Sigmoid colon (tissue), 6 donors: ENCODE measurements at regions not wholly inside any gene's neighbourhood (a gene's known extent, or its start where the extent isn't known, plus 50 kb on each side); places are given as distances from the start of the nearest gene placed in this dataset.
"Not testable (repeated sequence)": the region's sequence is repeated elsewhere in the genome, so short reads cannot be mapped to it uniquely, and the experiment has no call there.

Source experiments
- DNase-seq: peaks from one replicate; pipeline ENCODE4 v3.0.0-alpha.2; 2019
- H3K27ac ChIP-seq, 4 donors: fragments of 200-600 bp; sonication (generic); one replicate each; pipeline ENCODE4 v1.5.1; 2016 to 2019; ENCODE audit warnings: mild to moderate bottlenecking in 1 of 4
- H3K27me3 ChIP-seq, 3 donors: fragments of 200-600 bp; sonication (generic); one replicate each; pipeline ENCODE4 v1.5.1; 2019; ENCODE audit warnings: mild to moderate bottlenecking in 1 of 3
- H3K36me3 ChIP-seq, 4 donors: fragments of 200-600 bp; sonication (generic); one replicate each; pipeline ENCODE4 v1.5.1; 2016 to 2019
- H3K4me1 ChIP-seq, 4 donors: fragments of 200-600 bp; sonication (generic); one replicate each; pipeline ENCODE4 v1.5.1; 2017 to 2019
- H3K4me3 ChIP-seq, 4 donors: fragments of 200-600 bp; sonication (generic); one replicate each; pipeline ENCODE4 v1.5.1; 2017 to 2019; ENCODE audit warnings: mild to moderate bottlenecking in 2 of 4, moderate library complexity in 1 of 4
- H3K9me3 ChIP-seq, 4 donors: fragments of 200-600 bp in 3 of 4; sonication (generic) in 3 of 4; one replicate each; pipeline versions ENCODE4 v1.5.1 to v1.6.1; 2013 to 2019
- CTCF ChIP-seq, 4 experiments: fragments of 450-650 bp in 3 of 4; fragments of 200-600 bp in 1 of 4; IDR thresholded peaks; one replicate each; pipeline ENCODE4 v1.5.1; 2016 to 2019; ENCODE audit warnings: antibody characterized with exemption in 4 of 4, mild to moderate bottlenecking in 3 of 4, moderate library complexity in 2 of 4
- EP300 ChIP-seq, 4 donors: sonication (generic); formaldehyde crosslinking; IDR thresholded peaks; one replicate each; pipeline ENCODE4 v1.6.1; 2017; ENCODE audit warnings: antibody characterized with exemption in 4 of 4
- POLR2A ChIP-seq, 2 donors: fragments of 450-650 bp; IDR thresholded peaks; one replicate each; pipeline ENCODE4 v1.6.1; 2016; ENCODE audit warnings: antibody characterized with exemption in 2 of 2, mild to moderate bottlenecking in 2 of 2, moderate library complexity in 2 of 2
- POLR2AphosphoS5 ChIP-seq, 4 donors: sonication (generic); formaldehyde crosslinking; IDR thresholded peaks; one replicate each; pipeline ENCODE4 v1.6.1; 2017; ENCODE audit warnings: antibody characterized with exemption in 4 of 4
- WGBS, 2 donors: extraction: QIAGEN DNeasy Blood & Tissue Kit; methylation state at CpG; one replicate each; pipeline ENCODE4 v1.1.7; 2013; 5-methylcytosine and 5-hydroxymethylcytosine counted together
- intact Hi-C: fragments of 100-400 bp; cut with DNase I; formaldehyde crosslinking; loops from one replicate; pipeline ENCODE4 v1.15.1; 2023
- donor health status: healthy with polysubstance abuse.
- donor health status: healthy.

DNA sequence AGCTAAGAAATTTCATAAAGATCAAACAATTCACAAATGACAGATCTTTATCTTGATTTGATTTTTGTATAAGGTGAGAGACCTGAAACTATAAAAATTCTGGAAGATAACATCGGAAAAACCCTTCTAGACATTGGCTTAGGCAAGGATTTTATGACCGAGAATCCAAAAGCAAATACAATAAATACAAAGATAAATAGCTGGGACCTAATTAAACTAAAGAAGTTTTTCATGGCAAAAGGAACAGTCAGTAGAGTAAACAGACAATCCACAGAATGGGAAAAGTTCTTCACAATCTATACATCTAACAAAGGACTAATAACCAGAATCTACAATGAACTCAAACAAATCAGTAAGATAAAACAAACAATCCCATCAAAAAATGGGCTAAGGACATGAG, 116.9 kb upstream of the BCHE start:
- H3K36me3 ChIP-seq: no peaks in the 10 kb centered on the region
- TF ChIP-seq POLR2AphosphoS5 (IDR thresholded peaks at IDR 0.05) (no peak), CTCF (IDR thresholded peaks at IDR 0.05) (no peak), POLR2A (IDR thresholded peaks at IDR 0.05) (no peak), EP300 (IDR thresholded peaks at IDR 0.05) (no peak)
- no peaks in the 10 kb centered on the region for H3K4me1 ChIP-seq
- H3K27me3 ChIP-seq: no peaks in the 10 kb centered on the region
- no peak overlapping the region for H3K4me3 ChIP-seq
- H3K27ac ChIP-seq: no peak overlapping the region
- WGBS, 2 donors: 30 to 72% methylated on average over 2 of the region's 2 CpGs
- intact Hi-C loops: loop anchor here (5.0 kb wide), 1 partner anchor 628 kb away; no protein-coding TSS in a partner anchor
- no peak for DNase-seq
- no peaks in the 10 kb centered on the region for H3K9me3 ChIP-seq

DNA sequence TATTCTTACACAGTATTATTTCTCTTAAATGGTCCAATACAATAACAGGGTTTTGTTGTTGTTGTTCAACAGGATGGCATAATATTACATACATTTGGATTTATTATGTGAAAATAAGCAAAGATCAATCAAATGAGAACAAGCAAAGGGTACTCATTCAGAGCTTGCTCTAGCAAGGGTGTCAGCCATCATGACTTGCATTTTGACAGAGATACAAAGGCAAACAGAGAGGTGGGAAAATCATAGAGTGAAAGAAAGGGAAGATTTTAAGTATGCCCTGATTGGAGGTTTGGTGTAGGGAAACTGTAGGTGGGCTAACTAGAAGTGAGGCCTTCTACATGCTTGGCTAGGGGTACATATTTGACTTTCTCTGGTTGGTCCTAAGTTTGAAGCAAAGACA, 109.1 kb upstream of the BCHE start:
- H3K4me3 ChIP-seq: no peak overlapping the region
- no peaks in the 10 kb centered on the region for H3K4me1 ChIP-seq
- no peak overlapping the region for H3K27ac ChIP-seq
- no peaks in the 10 kb centered on the region for H3K27me3 ChIP-seq
- intact Hi-C loops: no loop called here
- no peaks in the 10 kb centered on the region for H3K36me3 ChIP-seq
- no peaks in the 10 kb centered on the region for H3K9me3 ChIP-seq
- TF ChIP-seq POLR2AphosphoS5 (IDR thresholded peaks at IDR 0.05): no peak
- TF ChIP-seq CTCF (IDR thresholded peaks at IDR 0.05): no peak
- TF ChIP-seq EP300 (IDR thresholded peaks at IDR 0.05): no peak
- no peak for TF ChIP-seq POLR2A (IDR thresholded peaks at IDR 0.05)
- no peak for DNase-seq

GRCh38 chr3:165938986-165939540, 101.8 kb upstream of the BCHE start:
- no peak overlapping the region for H3K4me3 ChIP-seq
- 88 to 90% methylated on average over 1 of the region's 1 CpG for WGBS, 2 donors
- DNase-seq: no peak
- H3K4me1 ChIP-seq: no peaks in the 10 kb centered on the region
- TF ChIP-seq EP300 (IDR thresholded peaks at IDR 0.05): no peak
- no peak for TF ChIP-seq CTCF (IDR thresholded peaks at IDR 0.05)
- no peak for TF ChIP-seq POLR2A (IDR thresholded peaks at IDR 0.05)
- TF ChIP-seq POLR2AphosphoS5 (IDR thresholded peaks at IDR 0.05): no peak
- no peak overlapping the region for H3K27ac ChIP-seq
- no peaks in the 10 kb centered on the region for H3K27me3 ChIP-seq
- intact Hi-C loops: no loop called here
- H3K9me3 ChIP-seq: no peaks in the 10 kb centered on the region
- H3K36me3 ChIP-seq: no peaks in the 10 kb centered on the region

- H3K9me3 ChIP-seq, intact Hi-C loops, H3K27ac ChIP-seq, DNase-seq, H3K4me3 ChIP-seq, H3K4me1 ChIP-seq, H3K36me3 ChIP-seq, H3K27me3 ChIP-seq: not testable (repeated sequence)
- WGBS, 2 donors: 86 to 90% methylated on average over 1 of the region's 1 CpG
Observed at GRCh38 chr3:165936081-165936480, 98.9 kb upstream of the BCHE start.

GRCh38 chr3:165924301-165924791, 87.1 kb upstream of the BCHE start:
- not testable (repeated sequence) for H3K4me1 ChIP-seq
- DNase-seq: peak; percentile 64

GRCh38 chr3:165920984-165921383, 83.8 kb upstream of the BCHE start:
- Histone ChIP-seq H3K4me3 (no peak overlapping the region), H3K9me3 (no peaks in the 10 kb centered on the region), H3K27me3 (no peaks in the 10 kb centered on the region), H3K27ac (no peak overlapping the region), H3K4me1 (no peaks in the 10 kb centered on the region), H3K36me3 (no peaks in the 10 kb centered on the region)
- TF ChIP-seq CTCF (IDR thresholded peaks at IDR 0.05) (no peak), POLR2A (IDR thresholded peaks at IDR 0.05) (no peak), POLR2AphosphoS5 (IDR thresholded peaks at IDR 0.05) (no peak), EP300 (IDR thresholded peaks at IDR 0.05) (no peak)
- WGBS, 2 donors: 51 to 65% methylated on average over 5 of the region's 5 CpGs
- DNase-seq: no peak
- intact Hi-C loops: no loop called here

More at GRCh38 chr3:165924301-165924791, 87.1 kb upstream of the BCHE start:
- H3K36me3 ChIP-seq, H3K4me3 ChIP-seq, H3K27me3 ChIP-seq, H3K9me3 ChIP-seq, intact Hi-C loops, H3K27ac ChIP-seq: not testable (repeated sequence)
- WGBS, 2 donors: 91 to 94% methylated on average over 29 of the region's 29 CpGs
